HG03159 (cell line): ENCODE measurements at regions not wholly inside any gene's neighbourhood (a gene's known extent, or its start where the extent isn't known, plus 50 kb on each side); places are given as distances from the start of the nearest gene placed in this dataset.

Experiments
- ATAC-seq: cut with Tn5 transposase; IDR thresholded peaks from one replicate; pipeline ENCODE4 v1.9.1; 2021; ENCODE audit warnings: mild to moderate bottlenecking, moderate library complexity; ENCODE audit not compliant: unreplicated experiment

GRCh38 chr6:22015216-22015615, 281.6 kb downstream of the PRL start:
- no peak for ATAC-seq

- no peak for ATAC-seq
These were observed 280.9 kb downstream of the PRL start for GRCh38 chr6:22015944-22016343.

- ATAC-seq, result no peak
These were observed 279.6 kb downstream of the PRL start for GRCh38 chr6:22017272-22017671.

- ATAC-seq, result no peak
These were observed 279.1 kb downstream of the PRL start for GRCh38 chr6:22017766-22018165.

- ATAC-seq, result no peak
These were observed 277.0 kb downstream of the PRL start for GRCh38 chr6:22019857-22020256.

- ATAC-seq, result no peak
These were observed 276.4 kb downstream of the PRL start for GRCh38 chr6:22020299-22021003.

- ATAC-seq, result no peak
These were observed 274.9 kb downstream of the PRL start for GRCh38 chr6:22021966-22022365.

- ATAC-seq, result no peak
These were observed 272.9 kb downstream of the PRL start for GRCh38 chr6:22023937-22024336.

- ATAC-seq, result peak; percentile 16
These were observed 271.8 kb downstream of the PRL start for GRCh38 chr6:22024973-22025467.

- peak; percentile 57 for ATAC-seq
These were observed 271.2 kb downstream of the PRL start for GRCh38 chr6:22025468-22026163.

GRCh38 chr6:22026164-22026678, 270.6 kb downstream of the PRL start:
- peak; percentile 20 for ATAC-seq

GRCh38 chr6:22027040-22027725, 269.7 kb downstream of the PRL start:
- no peak for ATAC-seq

- no peak for ATAC-seq
These were observed 268.3 kb downstream of the PRL start for GRCh38 chr6:22028403-22029090.

GRCh38 chr6:22029171-22029570, 267.7 kb downstream of the PRL start:
- ATAC-seq, result no peak

- no peak for ATAC-seq
These were observed 265.9 kb downstream of the PRL start for GRCh38 chr6:22030730-22031619.

- ATAC-seq, result no peak
These were observed 261.1 kb downstream of the PRL start for GRCh38 chr6:22035690-22036089.

- ATAC-seq, result no peak
These were observed 260.6 kb downstream of the PRL start for GRCh38 chr6:22036275-22036674.

GRCh38 chr6:22036699-22037098, 260.1 kb downstream of the PRL start:
- ATAC-seq, result no peak

GRCh38 chr6:22041797-22042480, 254.9 kb downstream of the PRL start:
- ATAC-seq, result no peak
